A549 (cell line): ENCODE measurements at regions not wholly inside any gene's neighbourhood (a gene's known extent, or its start where the extent isn't known, plus 50 kb on each side); places are given as distances from the start of the nearest gene placed in this dataset.

Experiments used
- BHLHE40 ChIP-seq: IDR thresholded peaks from 2 replicates; pipeline ENCODE4 v1.6.1; 2012; ENCODE audit warnings: low read depth, low read length, inconsistent platforms
- CBX2 ChIP-seq: fragments of 200-600 bp; sonication (generic); IDR thresholded peaks from 2 replicates; pipeline ENCODE4 v1.6.1; 2016; ENCODE audit warnings: low read depth, mild to moderate bottlenecking, borderline replicate concordance
- EP300 ChIP-seq, 2 experiments: fragments of >200 bp; sonication (Bioruptor Twin); formaldehyde crosslinking; IDR thresholded peaks; 2 replicates in 1 of 2; 3 replicates in 1 of 2; pipeline ENCODE4 v1.6.1; 2016 to 2017
- ESRRA ChIP-seq: fragments of 150-350 bp; IDR thresholded peaks from 2 replicates; pipeline ENCODE4 v1.6.1; 2014; ENCODE audit warnings: mild to moderate bottlenecking, low read length, borderline replicate concordance
- JUNB ChIP-seq: fragments of >200 bp; sonication (Bioruptor Twin); formaldehyde crosslinking; IDR thresholded peaks from 2 replicates; pipeline ENCODE4 v1.6.1; 2016
- POLR2A ChIP-seq: IDR thresholded peaks from 2 replicates; pipeline ENCODE4 v1.6.1; 2012; ENCODE audit warnings: mild to moderate bottlenecking, low read length
- RAD21 ChIP-seq, 2 experiments: fragments of >200 bp in 1 of 2; sonication (Bioruptor Twin) in 1 of 2; formaldehyde crosslinking in 1 of 2; IDR thresholded peaks in 1 of 2; conservative IDR thresholded peaks in 1 of 2; 2 replicates in 1 of 2; 3 replicates in 1 of 2; pipeline ENCODE4 v1.6.1; 2012 to 2018; ENCODE audit warnings: inconsistent platforms in 1 of 2
- RCOR1 ChIP-seq: fragments of 150-350 bp; IDR thresholded peaks from 2 replicates; pipeline ENCODE4 v1.6.1; 2014; ENCODE audit warnings: antibody characterized with exemption, low read length, low read depth
- SREBF2 ChIP-seq: fragments of 450-650 bp; IDR thresholded peaks from 2 replicates; pipeline ENCODE4 v1.6.1; 2014; ENCODE audit warnings: mild to moderate bottlenecking, moderate library complexity
- TP53 ChIP-seq: fragments of 250-450 bp; sonication (Bioruptor Pico); IDR thresholded peaks from 2 replicates; pipeline ENCODE4 v1.5.0; 2021; ENCODE audit warnings: mild to moderate bottlenecking, moderate library complexity
- TF ChIP-seq, protein P1 (sequence below): fragments of >200 bp; sonication (Bioruptor Twin); formaldehyde crosslinking; IDR thresholded peaks from 3 replicates; pipeline ENCODE4 v1.5.1; 2016

DNA sequence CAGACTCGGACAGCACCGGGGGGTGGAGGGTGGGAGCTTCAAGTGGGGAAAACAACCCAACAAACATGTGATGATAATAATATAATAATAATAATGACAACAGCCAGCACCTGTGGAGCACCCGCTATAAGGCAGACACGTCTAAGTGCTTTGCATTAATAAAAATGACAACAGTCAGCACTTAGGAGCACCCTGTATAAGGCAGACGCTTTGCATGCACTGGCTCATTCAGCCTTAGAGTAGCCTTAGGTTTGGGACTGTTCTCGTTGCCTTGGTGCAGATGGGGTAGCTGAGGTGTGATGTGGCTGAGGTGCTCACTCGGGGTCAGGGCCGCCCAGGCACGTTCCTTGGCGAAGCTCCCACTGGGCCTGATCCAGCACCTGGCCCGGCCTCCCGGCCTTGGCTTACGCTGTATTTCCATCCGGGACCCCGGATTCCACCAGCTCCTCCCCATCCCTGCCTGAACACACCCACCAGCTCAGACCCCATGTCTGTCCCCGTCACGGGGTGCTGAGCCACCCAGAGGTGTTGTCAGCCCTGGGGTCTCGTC, 144.0 kb upstream of the CIBAR2 start:
- TF ChIP-seq CBX2 (no peak), POLR2A (no peak), BHLHE40 (no peak), RAD21 (conservative IDR thresholded peaks at IDR 0.05 in 1 of 2, IDR thresholded peaks at IDR 0.05 in 1 of 2) (no peak), JUNB (no peak), SREBF2 (no peak), ESRRA (no peak), TP53 (CRISPR knock-in tag) (no peak), EP300 (IDR thresholded peaks at IDR 0.05) (no peak), RCOR1 (no peak)
- TF ChIP-seq, protein P1, sequence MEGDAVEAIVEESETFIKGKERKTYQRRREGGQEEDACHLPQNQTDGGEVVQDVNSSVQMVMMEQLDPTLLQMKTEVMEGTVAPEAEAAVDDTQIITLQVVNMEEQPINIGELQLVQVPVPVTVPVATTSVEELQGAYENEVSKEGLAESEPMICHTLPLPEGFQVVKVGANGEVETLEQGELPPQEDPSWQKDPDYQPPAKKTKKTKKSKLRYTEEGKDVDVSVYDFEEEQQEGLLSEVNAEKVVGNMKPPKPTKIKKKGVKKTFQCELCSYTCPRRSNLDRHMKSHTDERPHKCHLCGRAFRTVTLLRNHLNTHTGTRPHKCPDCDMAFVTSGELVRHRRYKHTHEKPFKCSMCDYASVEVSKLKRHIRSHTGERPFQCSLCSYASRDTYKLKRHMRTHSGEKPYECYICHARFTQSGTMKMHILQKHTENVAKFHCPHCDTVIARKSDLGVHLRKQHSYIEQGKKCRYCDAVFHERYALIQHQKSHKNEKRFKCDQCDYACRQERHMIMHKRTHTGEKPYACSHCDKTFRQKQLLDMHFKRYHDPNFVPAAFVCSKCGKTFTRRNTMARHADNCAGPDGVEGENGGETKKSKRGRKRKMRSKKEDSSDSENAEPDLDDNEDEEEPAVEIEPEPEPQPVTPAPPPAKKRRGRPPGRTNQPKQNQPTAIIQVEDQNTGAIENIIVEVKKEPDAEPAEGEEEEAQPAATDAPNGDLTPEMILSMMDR = no peak
